K562 (cell line): ENCODE measurements at regions not wholly inside any gene's neighbourhood (a gene's known extent, or its start where the extent isn't known, plus 50 kb on each side); places are given as distances from the start of the nearest gene placed in this dataset.

ENCODE experiments used
- ATAC-seq: fragments of 200-7000 bp; cut with Tn5 transposase; 3 replicates; pipeline ENCODE4 v1.9.1; 2020; ENCODE audit warnings: moderate library complexity
- BruUV-seq: library from RNA; stranded (reverse); fragments of 400-500 nt; replicated peaks from 2 replicates; lab custom pipeline; 2021; lab: Mats Ljungman, UMichigan
- CTCF ChIA-PET: fragments of 300-600 bp; formaldehyde crosslinking; extraction: SDS; loops from one replicate; lab custom pipeline; 2021; ENCODE audit warnings: low intra/inter-chr PET ratio; lab: Yijun Ruan, JAX
- POLR2A ChIA-PET: fragments of 300-600, 350-650 bp; sonication (Branson Sonifier 250); formaldehyde crosslinking; extraction: SDS; loops from one replicate; lab custom pipeline; 2021; ENCODE audit warnings: antibody characterized with exemption, inconsistent platforms; lab: Yijun Ruan, JAX
- DNase-seq, 4 experiments: peaks; one replicate each; pipeline versions ENCODE4 v3.0.0 to v3.0.0-alpha.2; 2011 to 2018; ENCODE audit warnings: low spot score in 3 of 4, mixed read lengths in 3 of 4; ENCODE audit errors: extremely low read depth in 1 of 4
- FAIRE-seq: peaks from 2 replicates; lab custom pipeline; 2011; peaks lifted over from hg19 to GRCh38; lab: Jason Lieb, UNC
- H2AFZ ChIP-seq: 2 replicates; pipeline ENCODE4 v1.6.0; 2011; ENCODE audit warnings: low read depth, low read length, control low read depth, inconsistent platforms
- H3K27ac ChIP-seq: fragments of 200-600 bp; 3 replicates; pipeline ENCODE4 v1.8.0; 2011; ENCODE audit warnings: low read depth, mild to moderate bottlenecking, control low read depth, inconsistent platforms, low read length, moderate library complexity, mixed read lengths; ENCODE audit errors: extremely low read depth
- H3K27me3 ChIP-seq, 2 experiments: fragments of 300-600 bp in 1 of 2; 2 replicates in 1 of 2; 3 replicates in 1 of 2; pipeline versions ENCODE4 v1.6.0 to v1.8.0; 2011; ENCODE audit warnings: inconsistent platforms in 2 of 2, low read length in 2 of 2, mild to moderate bottlenecking in 1 of 2, mixed read lengths in 1 of 2, moderate library complexity in 1 of 2; ENCODE audit not compliant: control insufficient read depth in 2 of 2, insufficient read depth in 2 of 2
- H3K36me3 ChIP-seq: fragments of 300-600 bp; 3 replicates; pipeline ENCODE4 v1.8.0; 2011; ENCODE audit warnings: mild to moderate bottlenecking, low read length, inconsistent platforms; ENCODE audit not compliant: control insufficient read depth, insufficient read depth
- H3K4me1 ChIP-seq, 2 experiments: fragments of 200-600 bp in 1 of 2; replicated peaks in 1 of 2; 2 replicates in 1 of 2; 3 replicates in 1 of 2; pipeline versions ENCODE4 v1.5.1 to v1.8.0; 2011; ENCODE audit warnings: inconsistent platforms in 2 of 2, low read length in 2 of 2, mild to moderate bottlenecking in 1 of 2, mixed read lengths in 1 of 2, moderate library complexity in 1 of 2; ENCODE audit not compliant: control insufficient read depth in 2 of 2, insufficient read depth in 2 of 2
- H3K4me2 ChIP-seq: 2 replicates; pipeline ENCODE4 v1.6.1; 2011; ENCODE audit warnings: low read length, control low read depth, inconsistent platforms, mixed read lengths; ENCODE audit not compliant: insufficient read depth
- H3K4me3 ChIP-seq: fragments of 200-600 bp; sonication (generic), shearing (Covaris generic); 2 replicates; pipeline ENCODE4 v1.5.1; 2016; ENCODE audit warnings: control low read depth, inconsistent platforms
- H3K79me2 ChIP-seq: fragments of 200-600 bp; 3 replicates; pipeline ENCODE4 v1.8.0; 2011; ENCODE audit warnings: low read length, inconsistent platforms; ENCODE audit not compliant: control insufficient read depth, insufficient read depth
- H3K9ac ChIP-seq, 2 experiments: 2 replicates each; pipeline versions ENCODE4 v1.6.0 to v1.6.1; 2011; ENCODE audit warnings: low read depth in 2 of 2, low read length in 2 of 2, control low read depth in 1 of 2, inconsistent platforms in 1 of 2, mild to moderate bottlenecking in 1 of 2, mixed read lengths in 1 of 2; ENCODE audit not compliant: insufficient read depth in 1 of 2
- H3K9me1 ChIP-seq: one replicate; pipeline ENCODE4 v1.6.0; 2011; ENCODE audit warnings: inconsistent platforms, mild to moderate bottlenecking, low read length, moderate library complexity; ENCODE audit not compliant: control insufficient read depth, insufficient read depth
- H3K9me3 ChIP-seq: replicated peaks from 2 replicates; pipeline ENCODE4 v1.5.1; 2011; ENCODE audit warnings: low read depth, low read length, inconsistent platforms; ENCODE audit not compliant: control insufficient read depth, insufficient read depth
- H4K20me1 ChIP-seq: replicated peaks from 2 replicates; pipeline ENCODE4 v1.6.1; 2011; ENCODE audit warnings: low read length, inconsistent platforms, mixed read lengths; ENCODE audit not compliant: control insufficient read depth, insufficient read depth
- BACH1 ChIP-seq: fragments of 200-800 bp; sonication (Bioruptor generic); IDR thresholded peaks from 2 replicates; pipeline ENCODE4 v1.6.1; 2016; ENCODE audit warnings: missing genetic modification characterization, missing compliant biosample characterization
- EHMT2 ChIP-seq: fragments of 450-650 bp; IDR thresholded peaks from 2 replicates; pipeline ENCODE4 v1.6.1; 2018; ENCODE audit warnings: antibody characterized with exemption
- FOXJ3 ChIP-seq: sonication (generic); formaldehyde crosslinking; IDR thresholded peaks from 2 replicates; pipeline ENCODE4 v1.4.0; 2020; ENCODE audit warnings: mild to moderate bottlenecking, missing genetic modification reagents
- GATAD2A ChIP-seq: fragments of 450-650 bp; IDR thresholded peaks from 2 replicates; pipeline ENCODE4 v1.6.1; 2017
- HEY1 ChIP-seq: fragments of 250-450 bp; sonication (Bioruptor Pico); IDR thresholded peaks from 2 replicates; pipeline ENCODE4 v1.5.0; 2020; ENCODE audit warnings: mild to moderate bottlenecking, moderate library complexity, borderline replicate concordance
- KAT8 ChIP-seq: fragments of 450-650 bp; IDR thresholded peaks from 2 replicates; pipeline ENCODE4 v1.6.1; 2016; ENCODE audit warnings: low read depth, mild to moderate bottlenecking
- MCM2 ChIP-seq: fragments of 450-650 bp; IDR thresholded peaks from 2 replicates; pipeline ENCODE4 v1.6.1; 2017; ENCODE audit warnings: low read depth, mild to moderate bottlenecking
- SNRNP70 ChIP-seq: fragments of 200-400 bp; formaldehyde crosslinking; optimal IDR thresholded peaks from 2 replicates; pipeline ENCODE3; 2017; ENCODE audit warnings: low read depth, low read length
- WGBS: fragments of 100-300 bp; shearing (Covaris generic); methylation state at CpG from one replicate; pipeline ENCODE4 v1.1.6; 2016; ENCODE audit warnings: low coverage, mixed read lengths; ENCODE audit not compliant: insufficient coverage; ENCODE audit errors: missing lambda C conversion rate; 5-methylcytosine and 5-hydroxymethylcytosine counted together
- in situ Hi-C: fragments of 300-500 bp; cut with MboI; formaldehyde crosslinking; loops from 4 replicates; pipeline ENCODE4 v1.15.0; 2018; ENCODE audit warnings: inconsistent platforms, mixed read lengths
- intact Hi-C: fragments of 100-400 bp; cut with micrococcal nuclease; formaldehyde crosslinking; loops from 2 replicates; pipeline ENCODE4 v1.14.2; 2022
- TF ChIP-seq, protein P1 (sequence below): IDR thresholded peaks from 2 replicates; pipeline ENCODE4 v1.6.1; 2016; ENCODE audit warnings: missing genetic modification characterization, missing compliant biosample characterization
- TF ChIP-seq, protein P2 (sequence below): sonication (generic); formaldehyde crosslinking; IDR thresholded peaks from 2 replicates; pipeline ENCODE4 v1.8.1; 2022; ENCODE audit warnings: missing genetic modification reagents

DNA sequence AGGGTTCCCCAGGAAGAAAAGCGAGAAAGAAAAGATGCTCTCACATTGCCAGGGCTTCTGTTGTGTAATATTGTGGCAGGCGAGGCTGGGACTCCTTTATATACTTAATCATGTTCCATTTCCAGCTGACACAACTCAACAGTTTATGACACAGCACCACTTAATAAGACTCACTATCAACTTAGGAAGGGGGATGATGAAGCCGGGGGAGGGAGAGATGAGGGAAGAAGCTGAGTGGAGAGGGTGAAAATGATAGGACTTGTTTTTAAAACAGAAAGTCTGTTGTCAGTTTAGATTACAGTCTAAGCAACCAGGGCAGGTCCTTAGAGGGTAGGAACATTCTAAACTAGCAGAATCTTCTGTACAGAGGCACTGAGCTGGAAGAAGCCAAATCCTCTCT lies 397.0 kb downstream of the NXPE2 start:
- Histone ChIP-seq H3K4me3 (no peak overlapping the region), H3K9me3 (no peaks in the 10 kb centered on the region), H3K9ac (no peak overlapping the region), H3K27me3 (peaks cover 0 to 4% of the 10 kb centered on the region in 2 experiments; a peak in 1 of 5 replicates), H2AFZ (no peak overlapping the region), H3K79me2 (no peaks in the 10 kb centered on the region), H3K4me1 (no peaks in the 10 kb centered on the region), H3K4me2 (no peak overlapping the region), H3K36me3 (no peaks in the 10 kb centered on the region), H3K27ac (no peak overlapping the region), H3K9me1 (no peaks in the 10 kb centered on the region), H4K20me1 (no peaks in the 10 kb centered on the region)
- in situ Hi-C loops (no loop called here), intact Hi-C loops (no loop called here)
- 0% methylated on average over 3 of the region's 3 CpGs for WGBS
- POLR2A ChIA-PET, result no interaction called here
- BruUV-seq, result no TSS peak
- TF ChIP-seq SNRNP70 (no peak), FOXJ3 (CRISPR knock-in tag) (no peak)
- TF ChIP-seq, protein P1, sequence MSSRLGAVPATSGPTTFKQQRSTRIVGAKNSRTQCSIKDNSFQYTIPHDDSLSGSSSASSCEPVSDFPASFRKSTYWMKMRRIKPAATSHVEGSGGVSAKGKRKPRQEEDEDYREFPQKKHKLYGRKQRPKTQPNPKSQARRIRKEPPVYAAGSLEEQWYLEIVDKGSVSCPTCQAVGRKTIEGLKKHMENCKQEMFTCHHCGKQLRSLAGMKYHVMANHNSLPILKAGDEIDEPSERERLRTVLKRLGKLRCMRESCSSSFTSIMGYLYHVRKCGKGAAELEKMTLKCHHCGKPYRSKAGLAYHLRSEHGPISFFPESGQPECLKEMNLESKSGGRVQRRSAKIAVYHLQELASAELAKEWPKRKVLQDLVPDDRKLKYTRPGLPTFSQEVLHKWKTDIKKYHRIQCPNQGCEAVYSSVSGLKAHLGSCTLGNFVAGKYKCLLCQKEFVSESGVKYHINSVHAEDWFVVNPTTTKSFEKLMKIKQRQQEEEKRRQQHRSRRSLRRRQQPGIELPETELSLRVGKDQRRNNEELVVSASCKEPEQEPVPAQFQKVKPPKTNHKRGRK (tag), result no peak
- no peak for ATAC-seq
- FAIRE-seq, result no peak
- DNase-seq, result no peak
- CTCF ChIA-PET, result no interaction called here

DNA sequence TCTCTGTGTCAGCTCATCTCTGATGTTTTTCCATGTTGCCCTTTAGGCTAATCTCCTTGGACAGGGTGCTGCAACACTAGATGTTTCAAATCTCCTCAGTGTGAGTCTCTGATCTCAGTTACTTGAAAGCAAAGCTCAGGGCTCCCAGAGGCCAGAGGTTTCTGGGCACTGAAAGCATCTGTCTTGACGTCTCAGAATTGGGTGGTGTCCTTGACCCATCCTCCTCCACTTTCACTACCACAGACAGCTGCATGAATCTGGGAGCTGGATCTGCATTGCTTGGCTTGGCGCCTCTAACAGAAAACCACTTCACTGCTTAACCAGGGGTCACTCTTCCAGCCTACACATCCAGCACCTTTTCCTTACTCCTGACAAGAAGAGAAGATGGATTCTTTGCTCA lies 399.4 kb downstream of the NXPE2 start:
- ChIA-PET CTCF (no interaction called here), POLR2A (no interaction called here)
- Histone ChIP-seq H3K4me3 (no peak overlapping the region), H4K20me1 (no peaks in the 10 kb centered on the region), H3K9me1 (no peaks in the 10 kb centered on the region), H2AFZ (no peak overlapping the region), H3K9me3 (no peaks in the 10 kb centered on the region), H3K27me3 (no peaks in the 10 kb centered on the region), H3K36me3 (no peaks in the 10 kb centered on the region), H3K4me2 (no peak overlapping the region), H3K9ac (no peak overlapping the region), H3K27ac (no peak overlapping the region), H3K79me2 (no peaks in the 10 kb centered on the region), H3K4me1 (no peaks in the 10 kb centered on the region)
- ATAC-seq, result no peak
- no TSS peak for BruUV-seq
- in situ Hi-C loops, result no loop called here
- FAIRE-seq, result no peak
- TF ChIP-seq KAT8 (no peak), EHMT2 (no peak), GATAD2A (no peak), MCM2 (no peak), HEY1 (no peak), BACH1 (tag) (no peak)
- TF ChIP-seq, protein P2, sequence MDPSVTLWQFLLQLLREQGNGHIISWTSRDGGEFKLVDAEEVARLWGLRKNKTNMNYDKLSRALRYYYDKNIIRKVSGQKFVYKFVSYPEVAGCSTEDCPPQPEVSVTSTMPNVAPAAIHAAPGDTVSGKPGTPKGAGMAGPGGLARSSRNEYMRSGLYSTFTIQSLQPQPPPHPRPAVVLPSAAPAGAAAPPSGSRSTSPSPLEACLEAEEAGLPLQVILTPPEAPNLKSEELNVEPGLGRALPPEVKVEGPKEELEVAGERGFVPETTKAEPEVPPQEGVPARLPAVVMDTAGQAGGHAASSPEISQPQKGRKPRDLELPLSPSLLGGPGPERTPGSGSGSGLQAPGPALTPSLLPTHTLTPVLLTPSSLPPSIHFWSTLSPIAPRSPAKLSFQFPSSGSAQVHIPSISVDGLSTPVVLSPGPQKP (CRISPR knock-in tag), result no peak
- intact Hi-C loops, result no loop called here
- 0% methylated on average over 2 of the region's 2 CpGs for WGBS
- DNase-seq, result no peak
